AG04450 (cell line): ENCODE measurements at regions not wholly inside any gene's neighbourhood (a gene's known extent, or its start where the extent isn't known, plus 50 kb on each side); places are given as distances from the start of the nearest gene placed in this dataset.

Experiments
- CTCF ChIA-PET: fragments of 300-600, 350-600 bp; formaldehyde crosslinking; extraction: SDS; loops from one replicate; lab custom pipeline; 2022; ENCODE audit warnings: antibody characterized with exemption, inconsistent platforms; lab: Charles Lee
- POLR2A ChIA-PET: fragments of 350-600 bp; formaldehyde crosslinking; extraction: SDS; loops from one replicate; lab custom pipeline; 2021; ENCODE audit warnings: antibody characterized with exemption, inconsistent platforms; lab: Yijun Ruan, JAX
- DNase-seq: peaks from one replicate; pipeline ENCODE4 v3.0.0-alpha.2; 2011; ENCODE audit warnings: low read depth, low spot score
- H3K27ac ChIP-seq: one replicate; pipeline ENCODE4 v1.5.1; 2012; ENCODE audit warnings: low read depth, low read length, control low read depth
- H3K27me3 ChIP-seq: one replicate; pipeline ENCODE4 v1.6.0; 2012; ENCODE audit warnings: low read length; ENCODE audit not compliant: control insufficient read depth, insufficient read depth
- H3K4me3 ChIP-seq: 2 replicates; pipeline ENCODE4 v1.5.1; 2011; ENCODE audit warnings: mild to moderate bottlenecking, low read depth, low read length, control low read depth
- H3K9me3 ChIP-seq: 2 replicates; pipeline ENCODE4 v1.5.1; 2012; ENCODE audit warnings: low read length; ENCODE audit not compliant: control insufficient read depth, insufficient read depth
- TF ChIP-seq, protein P1 (sequence below): IDR thresholded peaks from 2 replicates; pipeline ENCODE4 v1.5.1; 2011; ENCODE audit warnings: low read depth, low read length, control low read depth, inconsistent platforms

DNA sequence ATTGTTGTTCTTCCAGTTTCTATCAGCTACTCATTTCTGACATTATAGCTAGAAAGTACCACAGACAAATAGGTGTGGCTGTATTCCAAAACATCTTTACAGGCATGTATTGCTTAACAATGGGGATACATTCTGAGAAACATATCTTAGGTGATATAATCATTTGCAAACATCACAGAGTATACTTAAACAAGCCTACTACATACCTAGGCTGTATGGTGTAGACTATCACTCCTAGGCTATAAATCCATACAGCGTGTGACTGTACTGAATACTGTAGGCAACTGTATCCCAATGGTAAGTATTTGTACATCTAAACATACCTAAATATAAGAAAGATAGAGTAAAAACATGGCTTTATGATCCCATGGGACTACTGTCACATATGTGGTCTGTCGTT, 231.8 kb downstream of the ETS1 start:
- DNase-seq = no peak
- POLR2A ChIA-PET = no interaction called here

GRCh38 chr11:128354476-128354875, 232.9 kb downstream of the ETS1 start:
- H3K4me3 ChIP-seq = no peak overlapping the region
- CTCF ChIA-PET = no interaction called here
- H3K9me3 ChIP-seq = no peaks in the 10 kb centered on the region
- POLR2A ChIA-PET = interaction anchor here (0.6 kb wide), 1 partner anchor 142 kb away, joined by 4 read pairs; no protein-coding TSS in a partner anchor
- no peaks in the 10 kb centered on the region for H3K27me3 ChIP-seq
- TF ChIP-seq, protein P1, sequence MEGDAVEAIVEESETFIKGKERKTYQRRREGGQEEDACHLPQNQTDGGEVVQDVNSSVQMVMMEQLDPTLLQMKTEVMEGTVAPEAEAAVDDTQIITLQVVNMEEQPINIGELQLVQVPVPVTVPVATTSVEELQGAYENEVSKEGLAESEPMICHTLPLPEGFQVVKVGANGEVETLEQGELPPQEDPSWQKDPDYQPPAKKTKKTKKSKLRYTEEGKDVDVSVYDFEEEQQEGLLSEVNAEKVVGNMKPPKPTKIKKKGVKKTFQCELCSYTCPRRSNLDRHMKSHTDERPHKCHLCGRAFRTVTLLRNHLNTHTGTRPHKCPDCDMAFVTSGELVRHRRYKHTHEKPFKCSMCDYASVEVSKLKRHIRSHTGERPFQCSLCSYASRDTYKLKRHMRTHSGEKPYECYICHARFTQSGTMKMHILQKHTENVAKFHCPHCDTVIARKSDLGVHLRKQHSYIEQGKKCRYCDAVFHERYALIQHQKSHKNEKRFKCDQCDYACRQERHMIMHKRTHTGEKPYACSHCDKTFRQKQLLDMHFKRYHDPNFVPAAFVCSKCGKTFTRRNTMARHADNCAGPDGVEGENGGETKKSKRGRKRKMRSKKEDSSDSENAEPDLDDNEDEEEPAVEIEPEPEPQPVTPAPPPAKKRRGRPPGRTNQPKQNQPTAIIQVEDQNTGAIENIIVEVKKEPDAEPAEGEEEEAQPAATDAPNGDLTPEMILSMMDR = no peak
- DNase-seq = no peak
- no peak overlapping the region for H3K27ac ChIP-seq

More for the DNA sequence above, 231.8 kb downstream of the ETS1 start:
- CTCF ChIA-PET = no interaction called here
- Histone ChIP-seq H3K27me3 (no peaks in the 10 kb centered on the region), H3K9me3 (no peaks in the 10 kb centered on the region), H3K27ac (no peak overlapping the region), H3K4me3 (no peak overlapping the region)
- TF ChIP-seq, protein P1 = no peak

GRCh38 chr11:128351168-128351567, 236.2 kb downstream of the ETS1 start:
- Histone ChIP-seq H3K27ac (no peak overlapping the region), H3K9me3 (no peaks in the 10 kb centered on the region), H3K27me3 (no peaks in the 10 kb centered on the region), H3K4me3 (no peak overlapping the region)
- CTCF ChIA-PET = interaction anchor here (1.1 kb wide), 1 partner anchor 280 kb away, joined by 3 read pairs; no protein-coding TSS in a partner anchor
- TF ChIP-seq, protein P1 = no peak
- POLR2A ChIA-PET = no interaction called here
- DNase-seq = no peak

DNA sequence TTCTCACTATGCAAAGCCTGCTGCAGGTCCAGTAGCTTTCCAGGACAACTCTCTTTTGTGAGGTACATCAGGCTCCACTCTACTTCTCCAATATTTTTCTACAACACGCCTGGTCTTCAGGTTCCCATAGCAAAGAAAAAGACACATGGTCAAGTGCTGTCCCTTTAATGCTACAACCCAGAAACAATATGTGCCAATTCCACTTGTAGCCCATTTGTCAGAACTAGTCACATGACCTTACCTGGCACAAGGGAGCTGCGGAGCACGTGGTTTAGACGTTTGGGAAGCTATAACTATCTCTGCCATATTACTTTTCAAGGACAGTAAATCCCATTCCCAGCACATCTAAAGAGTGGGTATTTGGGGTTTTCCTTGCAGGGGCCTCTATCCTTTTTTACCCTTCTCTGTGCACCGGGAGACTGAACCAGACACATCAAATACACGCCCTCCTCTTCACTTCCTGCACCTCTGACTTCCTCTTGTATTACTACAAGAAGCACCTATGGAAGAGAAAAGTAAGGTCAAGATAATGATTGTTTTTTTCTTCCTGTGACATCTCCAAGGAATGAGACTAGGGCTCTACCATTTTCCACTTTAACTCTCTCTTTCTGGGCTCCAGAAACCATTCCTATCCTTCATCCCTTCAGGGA, 237.6 kb downstream of the ETS1 start:
- Histone ChIP-seq H3K9me3 (no peaks in the 10 kb centered on the region), H3K27me3 (no peaks in the 10 kb centered on the region), H3K27ac (no peak overlapping the region), H3K4me3 (no peak overlapping the region)
- no peak for DNase-seq
- CTCF ChIA-PET = no interaction called here
- POLR2A ChIA-PET = no interaction called here
- TF ChIP-seq, protein P1 = no peak

- no peak for DNase-seq
- CTCF ChIA-PET = no interaction called here
Observed at GRCh38 chr11:128346804-128347203, 240.6 kb downstream of the ETS1 start.

More at GRCh38 chr11:128346804-128347203, 240.6 kb downstream of the ETS1 start:
- Histone ChIP-seq H3K4me3 (no peak overlapping the region), H3K9me3 (no peaks in the 10 kb centered on the region), H3K27me3 (no peaks in the 10 kb centered on the region), H3K27ac (no peak overlapping the region)
- TF ChIP-seq, protein P1 = no peak
- POLR2A ChIA-PET = no interaction called here
